GM23248 (cell line): ENCODE measurements at regions not wholly inside any gene's neighbourhood (a gene's known extent, or its start where the extent isn't known, plus 50 kb on each side); places are given as distances from the start of the nearest gene placed in this dataset.
"Not testable (repeated sequence)": the region's sequence is repeated elsewhere in the genome, so short reads cannot be mapped to it uniquely, and the experiment has no call there.

Experiments
- DNase-seq: peaks from one replicate; pipeline ENCODE4 v3.0.0-alpha.2; 2015
- H2AFZ ChIP-seq: fragments of 200-600 bp; sonication (generic); 2 replicates; pipeline ENCODE4 v1.6.1; 2016; ENCODE audit warnings: antibody characterized with exemption
- H3F3A ChIP-seq: fragments of 200-600 bp; sonication (generic); 2 replicates; pipeline ENCODE4 v1.6.1; 2016; ENCODE audit warnings: mild to moderate bottlenecking, antibody characterized with exemption, mixed run types; ENCODE audit not compliant: insufficient read depth
- H3K27ac ChIP-seq: fragments of 200-600 bp; sonication (generic); 2 replicates; pipeline ENCODE4 v1.5.1; 2016; ENCODE audit warnings: mild to moderate bottlenecking
- H3K27me3 ChIP-seq: fragments of 200-600 bp; sonication (generic); replicated peaks from 2 replicates; pipeline ENCODE4 v1.6.1; 2016; ENCODE audit warnings: mild to moderate bottlenecking; ENCODE audit not compliant: insufficient read depth
- H3K36me3 ChIP-seq: fragments of 200-600 bp; sonication (generic); 2 replicates; pipeline ENCODE4 v1.6.1; 2016; ENCODE audit warnings: low read depth, mild to moderate bottlenecking
- H3K4me1 ChIP-seq: fragments of 200-600 bp; sonication (generic); 2 replicates; pipeline ENCODE4 v1.6.1; 2016; ENCODE audit warnings: mild to moderate bottlenecking; ENCODE audit not compliant: insufficient read depth
- H3K4me2 ChIP-seq: fragments of 200-600 bp; sonication (generic); one replicate; pipeline ENCODE4 v1.6.1; 2016; ENCODE audit warnings: mild to moderate bottlenecking; ENCODE audit not compliant: unreplicated experiment
- H3K4me3 ChIP-seq: fragments of 200-600 bp; sonication (generic); 2 replicates; pipeline ENCODE4 v1.5.1; 2016; ENCODE audit warnings: mild to moderate bottlenecking
- H3K79me2 ChIP-seq: fragments of 200-600 bp; sonication (generic); 2 replicates; pipeline ENCODE4 v1.6.1; 2016; ENCODE audit warnings: mild to moderate bottlenecking; ENCODE audit not compliant: insufficient read depth
- H3K9ac ChIP-seq: fragments of 200-600 bp; sonication (generic); 2 replicates; pipeline ENCODE4 v1.6.1; 2016; ENCODE audit warnings: mild to moderate bottlenecking
- H3K9me2 ChIP-seq: fragments of 200-600 bp; sonication (generic); 2 replicates; pipeline ENCODE4 v1.6.1; 2016; ENCODE audit warnings: mixed run types, mild to moderate bottlenecking, moderate library complexity; ENCODE audit not compliant: insufficient read depth
- H3K9me3 ChIP-seq: fragments of 200-600 bp; sonication (generic); one replicate; pipeline ENCODE4 v1.6.1; 2017; ENCODE audit warnings: low read depth
- H4K20me1 ChIP-seq: fragments of 200-600 bp; sonication (generic); 2 replicates; pipeline ENCODE4 v1.6.0; 2016; ENCODE audit not compliant: insufficient read depth
- EZH2 ChIP-seq: fragments of 200-600 bp; sonication (generic); IDR thresholded peaks from 2 replicates; pipeline ENCODE4 v1.6.1; 2018; ENCODE audit warnings: antibody characterized with exemption, mild to moderate bottlenecking; ENCODE audit not compliant: insufficient read depth, poor library complexity, severe bottlenecking
- EZH2phosphoT487 ChIP-seq: fragments of 200-600 bp; sonication (generic); IDR thresholded peaks from 2 replicates; pipeline ENCODE4 v1.6.1; 2018; ENCODE audit warnings: antibody characterized with exemption, moderate library complexity, mild to moderate bottlenecking, low read depth; ENCODE audit not compliant: insufficient read depth
- WGBS, 2 experiments: methylation state at CpG; one replicate each; pipeline ENCODE4 v1.1.6; 2015 to 2017; ENCODE audit warnings: low lambda C conversion rate in 2 of 2, low coverage in 1 of 2; ENCODE audit errors: missing lambda C conversion rate in 2 of 2; 5-methylcytosine and 5-hydroxymethylcytosine counted together
- in situ Hi-C: fragments of 300-500 bp; cut with MboI; formaldehyde crosslinking; loops from 2 replicates; pipeline ENCODE4 v1.15.0; 2020

- Histone ChIP-seq H3K9ac (no peak overlapping the region), H3K27me3 (no peaks in the 10 kb centered on the region), H3K9me3 (no peaks in the 10 kb centered on the region), H3K4me3 (no peak overlapping the region), H3K79me2 (no peaks in the 10 kb centered on the region), H4K20me1 (no peaks in the 10 kb centered on the region), H2AFZ (no peak overlapping the region), H3K4me2 (no peak overlapping the region), H3F3A (no peaks in the 10 kb centered on the region), H3K36me3 (no peaks in the 10 kb centered on the region), H3K27ac (no peak overlapping the region), H3K4me1 (no peaks in the 10 kb centered on the region), H3K9me2 (no peaks in the 10 kb centered on the region)
- WGBS, 2 experiments: 28 to 39% methylated on average over 2 of the region's 2 CpGs
- in situ Hi-C loops: no loop called here
- DNase-seq: no peak
- no peak for TF ChIP-seq EZH2
- TF ChIP-seq EZH2phosphoT487: no peak
Measured at GRCh38 chr6:168804331-168804730, 363.3 kb downstream of the SMOC2 start.

DNA sequence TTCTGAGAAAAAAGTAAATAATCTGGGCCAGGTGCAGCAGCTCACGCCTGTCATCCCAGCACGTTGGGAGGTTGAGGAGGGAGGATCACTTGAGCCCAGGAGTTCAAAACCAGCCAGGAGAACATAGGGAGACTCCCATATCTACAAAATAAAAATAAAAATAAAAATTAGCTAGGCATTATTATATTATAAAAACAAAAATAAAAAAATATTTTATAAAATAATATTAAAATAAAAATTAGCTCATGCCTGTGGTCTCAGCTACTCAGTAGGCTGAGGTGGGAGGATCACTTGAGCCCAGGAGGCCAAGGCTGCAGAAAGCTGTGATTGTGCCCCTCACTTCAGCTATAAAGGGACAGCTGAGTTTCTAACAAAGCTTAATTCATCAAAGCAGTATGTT is 362.9 kb downstream of the SMOC2 start:
- no peaks in the 10 kb centered on the region for H3K36me3 ChIP-seq
- no peaks in the 10 kb centered on the region for H3K9me3 ChIP-seq
- in situ Hi-C loops: no loop called here

DNA sequence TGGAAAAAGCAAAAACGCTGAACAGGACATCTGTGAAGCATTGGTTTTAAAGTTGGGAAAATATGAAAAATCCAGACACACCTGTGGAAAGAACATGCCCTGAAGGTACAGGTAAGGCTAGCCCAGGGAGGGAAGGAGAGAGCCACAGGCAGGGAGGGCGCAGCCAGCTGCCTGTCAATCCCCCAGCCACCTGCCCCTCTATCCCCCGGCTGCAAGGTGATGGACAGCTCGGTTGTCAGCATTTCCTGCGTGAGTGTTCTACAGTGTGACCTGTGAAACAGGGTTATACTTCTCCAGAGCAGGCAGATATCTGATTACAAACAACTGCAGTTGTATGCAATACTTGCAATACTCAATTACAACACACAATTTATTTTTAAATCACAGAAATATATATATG is 358.1 kb downstream of the SMOC2 start:
- Histone ChIP-seq H3F3A (no peaks in the 10 kb centered on the region), H3K4me1 (no peaks in the 10 kb centered on the region), H4K20me1 (no peaks in the 10 kb centered on the region), H3K9ac (no peak overlapping the region), H3K4me2 (no peak overlapping the region), H3K27me3 (no peaks in the 10 kb centered on the region), H3K4me3 (no peak overlapping the region), H3K79me2 (no peaks in the 10 kb centered on the region), H3K36me3 (no peaks in the 10 kb centered on the region), H2AFZ (no peak overlapping the region), H3K27ac (no peak overlapping the region), H3K9me2 (no peaks in the 10 kb centered on the region), H3K9me3 (no peaks in the 10 kb centered on the region)
- no peak for DNase-seq
- in situ Hi-C loops: no loop called here
- TF ChIP-seq EZH2phosphoT487 (no peak), EZH2 (no peak)
- WGBS, 2 experiments: 9 to 11% methylated on average over 5 of the region's 5 CpGs

More for the DNA sequence above, 362.9 kb downstream of the SMOC2 start:
- Histone ChIP-seq H3K27me3 (no peaks in the 10 kb centered on the region), H2AFZ (no peak overlapping the region), H3K9me2 (no peaks in the 10 kb centered on the region), H3K4me2 (no peak overlapping the region), H3K79me2 (no peaks in the 10 kb centered on the region), H3F3A (no peaks in the 10 kb centered on the region), H3K27ac (no peak overlapping the region), H3K4me3 (no peak overlapping the region), H3K4me1 (no peaks in the 10 kb centered on the region), H3K9ac (no peak overlapping the region), H4K20me1 (no peaks in the 10 kb centered on the region)
- 39 to 43% methylated on average over 2 of the region's 2 CpGs for WGBS, 2 experiments
- TF ChIP-seq EZH2 (no peak), EZH2phosphoT487 (no peak)
- DNase-seq: no peak

DNA sequence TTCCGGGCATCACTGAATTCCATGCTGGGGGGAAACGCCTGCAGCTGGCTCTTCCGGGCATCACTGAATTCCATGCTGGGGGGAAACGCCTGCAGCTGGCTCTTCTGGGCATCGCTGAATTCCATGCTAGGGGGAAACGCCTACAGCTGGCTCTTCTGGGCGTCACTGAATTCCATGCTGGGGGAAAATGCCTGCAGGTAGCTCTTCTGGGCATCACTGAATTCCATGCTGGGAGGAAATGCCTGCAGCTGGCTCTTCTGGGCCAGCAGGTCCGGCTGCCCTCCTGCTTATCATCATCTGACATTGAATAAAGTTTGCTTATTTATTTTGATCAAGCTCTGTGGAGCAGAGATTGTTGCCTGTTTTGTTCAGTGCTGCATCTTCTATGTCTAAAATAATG is 355.1 kb downstream of the SMOC2 start:
- TF ChIP-seq EZH2 (no peak), EZH2phosphoT487 (no peak)
- no peaks in the 10 kb centered on the region for H3K79me2 ChIP-seq
- no peaks in the 10 kb centered on the region for H3K9me3 ChIP-seq
- in situ Hi-C loops: no loop called here
- no peak overlapping the region for H2AFZ ChIP-seq
- H3K9ac ChIP-seq: no peak overlapping the region
- WGBS, 2 experiments: 33 to 47% methylated on average over 4 to 8 of the region's 8 CpGs
- H3K4me2 ChIP-seq: no peak overlapping the region
- no peaks in the 10 kb centered on the region for H3K36me3 ChIP-seq
- no peaks in the 10 kb centered on the region for H4K20me1 ChIP-seq
- H3K4me3 ChIP-seq: no peak overlapping the region
- H3K9me2 ChIP-seq: no peaks in the 10 kb centered on the region
- H3K27ac ChIP-seq: no peak overlapping the region
- no peaks in the 10 kb centered on the region for H3K4me1 ChIP-seq
- no peaks in the 10 kb centered on the region for H3K27me3 ChIP-seq
- no peak for DNase-seq
- no peaks in the 10 kb centered on the region for H3F3A ChIP-seq

GRCh38 chr6:168795611-168796010 is 354.6 kb downstream of the SMOC2 start:
- H3F3A ChIP-seq, H3K79me2 ChIP-seq, in situ Hi-C loops, H4K20me1 ChIP-seq, H3K9me3 ChIP-seq, H3K4me3 ChIP-seq, H2AFZ ChIP-seq, H3K9ac ChIP-seq, H3K36me3 ChIP-seq, H3K9me2 ChIP-seq, H3K4me2 ChIP-seq, H3K4me1 ChIP-seq, DNase-seq, H3K27me3 ChIP-seq, H3K27ac ChIP-seq: not testable (repeated sequence)
- WGBS, 2 experiments: 36 to 48% methylated on average over 4 to 11 of the region's 12 CpGs
